ENCODE measurements at regions not wholly inside any gene's neighbourhood (a gene's known extent, or its start where the extent isn't known, plus 50 kb on each side); places are given as distances from the start of the nearest gene placed in this dataset.

- no peak for TF ChIP-seq CTCF (IDR thresholded peaks at IDR 0.05; ENCODE audit: control insufficient read depth, insufficient read depth, low read depth, low read length, missing control alignments)
These were observed 346.0 kb downstream of the MATN1 start for GRCh38 chr1:30377230-30378002.

GRCh38 chr1:30376054-30376697, 347.2 kb downstream of the MATN1 start:
- no peak for TF ChIP-seq CTCF (IDR thresholded peaks at IDR 0.05; ENCODE audit: control insufficient read depth, insufficient read depth, low read depth, low read length, missing control alignments)
- DNase-seq (ENCODE audit: low read depth): no peak
- H3K4me3 ChIP-seq (ENCODE audit: control insufficient read depth, low read depth, low read length): no peak overlapping the region

More at GRCh38 chr1:30377230-30378002, 346.0 kb downstream of the MATN1 start:
- no peak for DNase-seq (ENCODE audit: low read depth)
- H3K4me3 ChIP-seq (ENCODE audit: control insufficient read depth, low read depth, low read length): no peak overlapping the region

- no peak for TF ChIP-seq CTCF (IDR thresholded peaks at IDR 0.05; ENCODE audit: control insufficient read depth, insufficient read depth, low read depth, low read length, missing control alignments)
- no peak for DNase-seq (ENCODE audit: low read depth)
- no peak overlapping the region for H3K4me3 ChIP-seq (ENCODE audit: control insufficient read depth, low read depth, low read length)
These were observed 348.2 kb downstream of the MATN1 start for GRCh38 chr1:30375156-30375555.

- no peak for TF ChIP-seq CTCF (IDR thresholded peaks at IDR 0.05; ENCODE audit: control insufficient read depth, insufficient read depth, low read depth, low read length, missing control alignments)
- no peak overlapping the region for H3K4me3 ChIP-seq (ENCODE audit: control insufficient read depth, low read depth, low read length)
- no peak for DNase-seq (ENCODE audit: low read depth)
These were observed 348.9 kb downstream of the MATN1 start for GRCh38 chr1:30374400-30375070.

GRCh38 chr1:30373471-30374399, 349.6 kb downstream of the MATN1 start:
- no peak overlapping the region for H3K4me3 ChIP-seq (ENCODE audit: control insufficient read depth, low read depth, low read length)
- no peak for TF ChIP-seq CTCF (IDR thresholded peaks at IDR 0.05; ENCODE audit: control insufficient read depth, insufficient read depth, low read depth, low read length, missing control alignments)
- no peak for DNase-seq (ENCODE audit: low read depth)

All from AG09309 (cell line).